K562 (cell line): ENCODE measurements at regions not wholly inside any gene's neighbourhood (a gene's known extent, or its start where the extent isn't known, plus 50 kb on each side); places are given as distances from the start of the nearest gene placed in this dataset.

ENCODE experiments used
- ATAC-seq: fragments of 200-7000 bp; cut with Tn5 transposase; 3 replicates; pipeline ENCODE4 v1.9.1; 2020; ENCODE audit warnings: moderate library complexity
- BruUV-seq: library from RNA; stranded (reverse); fragments of 400-500 nt; replicated peaks from 2 replicates; lab custom pipeline; 2021; lab: Mats Ljungman, UMichigan
- CTCF ChIA-PET: fragments of 300-600 bp; formaldehyde crosslinking; extraction: SDS; loops from one replicate; lab custom pipeline; 2021; ENCODE audit warnings: low intra/inter-chr PET ratio; lab: Yijun Ruan, JAX
- POLR2A ChIA-PET: fragments of 300-600, 350-650 bp; sonication (Branson Sonifier 250); formaldehyde crosslinking; extraction: SDS; loops from one replicate; lab custom pipeline; 2021; ENCODE audit warnings: antibody characterized with exemption, inconsistent platforms; lab: Yijun Ruan, JAX
- DNase-seq, 4 experiments: peaks; one replicate each; pipeline versions ENCODE4 v3.0.0 to v3.0.0-alpha.2; 2011 to 2018; ENCODE audit warnings: low spot score in 3 of 4, mixed read lengths in 3 of 4; ENCODE audit errors: extremely low read depth in 1 of 4
- FAIRE-seq: peaks from 2 replicates; lab custom pipeline; 2011; peaks lifted over from hg19 to GRCh38; lab: Jason Lieb, UNC
- H2AFZ ChIP-seq: 2 replicates; pipeline ENCODE4 v1.6.0; 2011; ENCODE audit warnings: low read depth, low read length, control low read depth, inconsistent platforms
- H3K27ac ChIP-seq: fragments of 200-600 bp; 3 replicates; pipeline ENCODE4 v1.8.0; 2011; ENCODE audit warnings: low read depth, mild to moderate bottlenecking, control low read depth, inconsistent platforms, low read length, moderate library complexity, mixed read lengths; ENCODE audit errors: extremely low read depth
- H3K27me3 ChIP-seq, 2 experiments: fragments of 300-600 bp in 1 of 2; 2 replicates in 1 of 2; 3 replicates in 1 of 2; pipeline versions ENCODE4 v1.6.0 to v1.8.0; 2011; ENCODE audit warnings: inconsistent platforms in 2 of 2, low read length in 2 of 2, mild to moderate bottlenecking in 1 of 2, mixed read lengths in 1 of 2, moderate library complexity in 1 of 2; ENCODE audit not compliant: control insufficient read depth in 2 of 2, insufficient read depth in 2 of 2
- H3K36me3 ChIP-seq: fragments of 300-600 bp; 3 replicates; pipeline ENCODE4 v1.8.0; 2011; ENCODE audit warnings: mild to moderate bottlenecking, low read length, inconsistent platforms; ENCODE audit not compliant: control insufficient read depth, insufficient read depth
- H3K4me1 ChIP-seq, 2 experiments: fragments of 200-600 bp in 1 of 2; replicated peaks in 1 of 2; 2 replicates in 1 of 2; 3 replicates in 1 of 2; pipeline versions ENCODE4 v1.5.1 to v1.8.0; 2011; ENCODE audit warnings: inconsistent platforms in 2 of 2, low read length in 2 of 2, mild to moderate bottlenecking in 1 of 2, mixed read lengths in 1 of 2, moderate library complexity in 1 of 2; ENCODE audit not compliant: control insufficient read depth in 2 of 2, insufficient read depth in 2 of 2
- H3K4me2 ChIP-seq: 2 replicates; pipeline ENCODE4 v1.6.1; 2011; ENCODE audit warnings: low read length, control low read depth, inconsistent platforms, mixed read lengths; ENCODE audit not compliant: insufficient read depth
- H3K4me3 ChIP-seq: fragments of 200-600 bp; sonication (generic), shearing (Covaris generic); 2 replicates; pipeline ENCODE4 v1.5.1; 2016; ENCODE audit warnings: control low read depth, inconsistent platforms
- H3K79me2 ChIP-seq: fragments of 200-600 bp; 3 replicates; pipeline ENCODE4 v1.8.0; 2011; ENCODE audit warnings: low read length, inconsistent platforms; ENCODE audit not compliant: control insufficient read depth, insufficient read depth
- H3K9ac ChIP-seq, 2 experiments: 2 replicates each; pipeline versions ENCODE4 v1.6.0 to v1.6.1; 2011; ENCODE audit warnings: low read depth in 2 of 2, low read length in 2 of 2, control low read depth in 1 of 2, inconsistent platforms in 1 of 2, mild to moderate bottlenecking in 1 of 2, mixed read lengths in 1 of 2; ENCODE audit not compliant: insufficient read depth in 1 of 2
- H3K9me1 ChIP-seq: one replicate; pipeline ENCODE4 v1.6.0; 2011; ENCODE audit warnings: inconsistent platforms, mild to moderate bottlenecking, low read length, moderate library complexity; ENCODE audit not compliant: control insufficient read depth, insufficient read depth
- H3K9me3 ChIP-seq: replicated peaks from 2 replicates; pipeline ENCODE4 v1.5.1; 2011; ENCODE audit warnings: low read depth, low read length, inconsistent platforms; ENCODE audit not compliant: control insufficient read depth, insufficient read depth
- H4K20me1 ChIP-seq: replicated peaks from 2 replicates; pipeline ENCODE4 v1.6.1; 2011; ENCODE audit warnings: low read length, inconsistent platforms, mixed read lengths; ENCODE audit not compliant: control insufficient read depth, insufficient read depth
- ARHGAP35 ChIP-seq: fragments of 450-650 bp; IDR thresholded peaks from 2 replicates; pipeline ENCODE4 v1.6.1; 2018; ENCODE audit not compliant: partially characterized antibody
- CBFB ChIP-seq: sonication (generic); formaldehyde crosslinking; IDR thresholded peaks from 2 replicates; pipeline ENCODE4 v1.4.0; 2020; ENCODE audit warnings: mild to moderate bottlenecking, missing genetic modification reagents
- EHMT2 ChIP-seq: fragments of 450-650 bp; IDR thresholded peaks from 2 replicates; pipeline ENCODE4 v1.6.1; 2018; ENCODE audit warnings: antibody characterized with exemption
- HDAC6 ChIP-seq: IDR thresholded peaks from 2 replicates; pipeline ENCODE4 v1.6.1; 2012; ENCODE audit warnings: low read depth, mild to moderate bottlenecking, control low read depth, inconsistent platforms, low read length, moderate library complexity
- KAT8 ChIP-seq: fragments of 450-650 bp; IDR thresholded peaks from 2 replicates; pipeline ENCODE4 v1.6.1; 2016; ENCODE audit warnings: low read depth, mild to moderate bottlenecking
- LCOR ChIP-seq: sonication (generic); formaldehyde crosslinking; IDR thresholded peaks from 2 replicates; pipeline ENCODE4 v1.8.0; 2022; ENCODE audit warnings: mild to moderate bottlenecking, missing genetic modification reagents
- NCOA4 ChIP-seq: fragments of 450-650 bp; IDR thresholded peaks from 2 replicates; pipeline ENCODE4 v1.6.1; 2018; ENCODE audit warnings: mild to moderate bottlenecking; ENCODE audit not compliant: partially characterized antibody
- TAF9B ChIP-seq: fragments of 450-650 bp; IDR thresholded peaks from 2 replicates; pipeline ENCODE4 v1.6.1; 2018; ENCODE audit warnings: mild to moderate bottlenecking; ENCODE audit not compliant: partially characterized antibody
- TSC22D4 ChIP-seq: fragments of 450-650 bp; IDR thresholded peaks from 2 replicates; pipeline ENCODE4 v1.6.1; 2016; ENCODE audit warnings: missing genetic modification characterization, missing biosample characterization, control low read depth
- XRCC5 ChIP-seq: fragments of 200-400 bp; formaldehyde crosslinking; IDR thresholded peaks from 2 replicates; pipeline ENCODE4 v1.6.1; 2017; ENCODE audit warnings: low read depth, mild to moderate bottlenecking, low read length
- ZNF282 ChIP-seq: sonication (generic); formaldehyde crosslinking; IDR thresholded peaks from 2 replicates; pipeline ENCODE4 v1.8.1; 2023; ENCODE audit warnings: missing genetic modification reagents
- ZZZ3 ChIP-seq: fragments of 450-650 bp; IDR thresholded peaks from 2 replicates; pipeline ENCODE4 v1.6.1; 2016; ENCODE audit warnings: antibody characterized with exemption, mild to moderate bottlenecking, moderate library complexity
- WGBS: fragments of 100-300 bp; shearing (Covaris generic); methylation state at CpG from one replicate; pipeline ENCODE4 v1.1.6; 2016; ENCODE audit warnings: low coverage, mixed read lengths; ENCODE audit not compliant: insufficient coverage; ENCODE audit errors: missing lambda C conversion rate; 5-methylcytosine and 5-hydroxymethylcytosine counted together
- in situ Hi-C: fragments of 300-500 bp; cut with MboI; formaldehyde crosslinking; loops from 4 replicates; pipeline ENCODE4 v1.15.0; 2018; ENCODE audit warnings: inconsistent platforms, mixed read lengths
- intact Hi-C: fragments of 100-400 bp; cut with micrococcal nuclease; formaldehyde crosslinking; loops from 2 replicates; pipeline ENCODE4 v1.14.2; 2022
- TF ChIP-seq, protein P1 (sequence below): fragments of 450-650 bp; IDR thresholded peaks from 2 replicates; pipeline ENCODE4 v1.6.1; 2016; ENCODE audit warnings: low read depth, mild to moderate bottlenecking, moderate library complexity
- TF ChIP-seq, protein P2 (sequence below), 2 experiments: fragments of 250-450 bp in 1 of 2; fragments of 450-650 bp in 1 of 2; sonication (Bioruptor Pico) in 1 of 2; IDR thresholded peaks; 2 replicates each; pipeline versions ENCODE4 v1.6.1 to v1.8.0; 2016 to 2021; ENCODE audit warnings: mild to moderate bottlenecking in 2 of 2, moderate library complexity in 2 of 2, missing compliant biosample characterization in 1 of 2, missing genetic modification characterization in 1 of 2
- TF ChIP-seq, protein P3 (sequence below), 2 experiments: fragments of 450-650 bp in 1 of 2; sonication (generic) in 1 of 2; formaldehyde crosslinking; conservative IDR thresholded peaks; 2 replicates each; pipeline versions ENCODE4 v1.4.0 to v1.8.1; 2020 to 2022; ENCODE audit warnings: mild to moderate bottlenecking in 1 of 2, missing genetic modification reagents in 1 of 2
- TF ChIP-seq, protein P4 (sequence below): sonication (generic); formaldehyde crosslinking; IDR thresholded peaks from 2 replicates; pipeline ENCODE4 v1.8.0; 2022; ENCODE audit warnings: missing genetic modification reagents, mild to moderate bottlenecking, borderline replicate concordance

DNA sequence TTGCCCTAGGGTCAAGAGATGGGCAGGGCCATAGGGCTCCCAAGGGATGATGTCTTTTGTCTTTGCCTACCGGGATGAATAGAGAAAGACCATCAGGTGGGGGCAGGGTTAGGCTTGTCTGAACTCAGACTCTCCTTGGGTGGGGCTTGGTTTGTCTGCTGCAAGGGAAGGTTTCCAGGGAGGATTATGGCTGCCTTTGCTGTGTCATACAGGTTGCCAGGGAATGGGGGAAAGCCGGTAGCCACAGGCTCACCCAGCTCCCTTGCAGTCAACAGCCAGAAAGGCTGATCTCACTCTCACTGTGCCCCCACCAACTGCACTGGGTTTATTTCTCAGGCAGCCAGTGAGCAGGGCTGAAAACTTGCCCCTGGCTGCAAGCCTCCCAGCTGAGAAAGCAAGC, 253.2 kb downstream of the POLR1F start (continued):
- TF ChIP-seq, protein P1, sequence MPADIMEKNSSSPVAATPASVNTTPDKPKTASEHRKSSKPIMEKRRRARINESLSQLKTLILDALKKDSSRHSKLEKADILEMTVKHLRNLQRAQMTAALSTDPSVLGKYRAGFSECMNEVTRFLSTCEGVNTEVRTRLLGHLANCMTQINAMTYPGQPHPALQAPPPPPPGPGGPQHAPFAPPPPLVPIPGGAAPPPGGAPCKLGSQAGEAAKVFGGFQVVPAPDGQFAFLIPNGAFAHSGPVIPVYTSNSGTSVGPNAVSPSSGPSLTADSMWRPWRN: no peak
- TF ChIP-seq TSC22D4 (tag) (no peak), HDAC6 (no peak)
- TF ChIP-seq, protein P2, sequence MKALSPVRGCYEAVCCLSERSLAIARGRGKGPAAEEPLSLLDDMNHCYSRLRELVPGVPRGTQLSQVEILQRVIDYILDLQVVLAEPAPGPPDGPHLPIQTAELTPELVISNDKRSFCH (CRISPR knock-in tag; IDR thresholded peaks at IDR 0.05): no peak
- TF ChIP-seq, protein P2 (tag; IDR thresholded peaks at IDR 0.05): no peak

DNA sequence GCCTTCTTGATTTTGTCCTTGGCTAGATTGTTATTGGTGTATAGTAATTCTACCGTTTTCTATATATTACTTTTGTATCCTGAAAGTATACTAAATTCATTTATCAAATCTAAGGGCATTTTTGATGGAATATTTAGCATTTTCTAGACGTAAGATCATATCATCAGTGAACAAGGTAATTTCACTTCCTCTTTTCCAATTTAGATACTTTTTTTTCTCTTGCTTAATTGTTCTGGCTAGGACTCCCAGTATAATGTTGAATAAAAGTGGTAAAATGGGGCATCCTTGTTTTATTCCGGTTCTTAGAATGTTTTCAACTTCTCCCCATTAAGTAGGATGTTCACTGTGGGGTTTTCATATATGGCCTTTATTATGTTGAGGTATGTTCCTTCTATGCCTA, 260.7 kb downstream of the POLR1F start:
- no peak overlapping the region for H2AFZ ChIP-seq
- 0% methylated on average over 3 of the region's 3 CpGs for WGBS
- intact Hi-C loops (no loop called here), in situ Hi-C loops (no loop called here)
- FAIRE-seq: no peak
- H3K4me3 ChIP-seq: no peak overlapping the region
- no peaks in the 10 kb centered on the region for H4K20me1 ChIP-seq
- no peak overlapping the region for H3K4me2 ChIP-seq
- no peak for DNase-seq
- no peaks in the 10 kb centered on the region; the same call in 1 of the 2 replicates for H3K9me3 ChIP-seq
- ChIA-PET CTCF (no interaction called here), POLR2A (no interaction called here)
- no peaks in the 10 kb centered on the region for H3K4me1 ChIP-seq
- no peaks in the 10 kb centered on the region for H3K79me2 ChIP-seq
- TF ChIP-seq ZNF282 (CRISPR knock-in tag) (no peak), ZZZ3 (no peak), LCOR (CRISPR knock-in tag) (no peak), XRCC5 (no peak), KAT8 (no peak), EHMT2 (no peak), TAF9B (no peak), NCOA4 (no peak), CBFB (CRISPR knock-in tag) (no peak), ARHGAP35 (no peak)
- TF ChIP-seq, protein P3, sequence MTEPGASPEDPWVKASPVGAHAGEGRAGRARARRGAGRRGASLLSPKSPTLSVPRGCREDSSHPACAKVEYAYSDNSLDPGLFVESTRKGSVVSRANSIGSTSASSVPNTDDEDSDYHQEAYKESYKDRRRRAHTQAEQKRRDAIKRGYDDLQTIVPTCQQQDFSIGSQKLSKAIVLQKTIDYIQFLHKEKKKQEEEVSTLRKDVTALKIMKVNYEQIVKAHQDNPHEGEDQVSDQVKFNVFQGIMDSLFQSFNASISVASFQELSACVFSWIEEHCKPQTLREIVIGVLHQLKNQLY (CRISPR knock-in tag; conservative IDR thresholded peaks at IDR 0.05): no peak
- TF ChIP-seq, protein P4, sequence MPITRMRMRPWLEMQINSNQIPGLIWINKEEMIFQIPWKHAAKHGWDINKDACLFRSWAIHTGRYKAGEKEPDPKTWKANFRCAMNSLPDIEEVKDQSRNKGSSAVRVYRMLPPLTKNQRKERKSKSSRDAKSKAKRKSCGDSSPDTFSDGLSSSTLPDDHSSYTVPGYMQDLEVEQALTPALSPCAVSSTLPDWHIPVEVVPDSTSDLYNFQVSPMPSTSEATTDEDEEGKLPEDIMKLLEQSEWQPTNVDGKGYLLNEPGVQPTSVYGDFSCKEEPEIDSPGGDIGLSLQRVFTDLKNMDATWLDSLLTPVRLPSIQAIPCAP (CRISPR knock-in tag): no peak
- H3K36me3 ChIP-seq: no peaks in the 10 kb centered on the region
- no peak for ATAC-seq
- H3K27me3 ChIP-seq: no peaks in the 10 kb centered on the region
- no peak overlapping the region for H3K9ac ChIP-seq
- no peaks in the 10 kb centered on the region for H3K9me1 ChIP-seq
- H3K27ac ChIP-seq: no peak overlapping the region
- no TSS peak for BruUV-seq
